OCI-LY7 (cell line): ENCODE measurements at regions not wholly inside any gene's neighbourhood (a gene's known extent, or its start where the extent isn't known, plus 50 kb on each side); places are given as distances from the start of the nearest gene placed in this dataset.

ENCODE experiments used
- BruUV-seq: library from RNA; stranded (reverse); fragments of 400-500 nt; replicated peaks from 2 replicates; lab custom pipeline; 2021; lab: Mats Ljungman, UMichigan
- CTCF ChIA-PET: fragments of 300-600 bp; sonication (Branson Sonifier 250); formaldehyde crosslinking; loops from one replicate; lab custom pipeline; 2022; ENCODE audit warnings: antibody characterized with exemption; ENCODE audit not compliant: unreplicated experiment; lab: Charles Lee
- POLR2A ChIA-PET: fragments of 300-600 bp; sonication (Branson Sonifier 250); formaldehyde crosslinking; loops from one replicate; lab custom pipeline; 2022; ENCODE audit warnings: antibody characterized with exemption; lab: Charles Lee
- DNase-seq: peaks from one replicate; pipeline ENCODE4 v3.0.0-alpha.2; 2015; ENCODE audit warnings: low spot score
- H2AFZ ChIP-seq: fragments of 200-600 bp; sonication (generic), shearing (Covaris generic); 2 replicates; pipeline ENCODE4 v1.6.1; 2014; ENCODE audit warnings: mild to moderate bottlenecking, antibody characterized with exemption, low read length, moderate library complexity
- H3K27ac ChIP-seq: fragments of 200-600 bp; sonication (generic); 2 replicates; pipeline ENCODE4 v1.5.1; 2014; ENCODE audit warnings: mixed run types, low read depth, mild to moderate bottlenecking, moderate library complexity, low read length, inconsistent platforms; ENCODE audit not compliant: poor library complexity, severe bottlenecking
- H3K36me3 ChIP-seq: fragments of 200-600 bp; sonication (generic); 2 replicates; pipeline ENCODE4 v1.6.1; 2014; ENCODE audit warnings: mild to moderate bottlenecking, antibody characterized with exemption, low read length, moderate library complexity, mixed read lengths; ENCODE audit not compliant: insufficient read depth
- H3K4me1 ChIP-seq: fragments of 200-600 bp; sonication (generic); 2 replicates; pipeline ENCODE4 v1.5.1; 2014; ENCODE audit warnings: mild to moderate bottlenecking, low read length; ENCODE audit not compliant: insufficient read depth, poor library complexity, severe bottlenecking
- H3K4me2 ChIP-seq: fragments of 200-600 bp; sonication (generic); 2 replicates; pipeline ENCODE4 v1.6.1; 2014; ENCODE audit warnings: mild to moderate bottlenecking, low read length
- H3K4me3 ChIP-seq: fragments of 200-600 bp; sonication (generic); 2 replicates; pipeline ENCODE4 v1.5.1; 2014; ENCODE audit warnings: mild to moderate bottlenecking, low read depth, low read length; ENCODE audit not compliant: poor library complexity, severe bottlenecking
- H3K79me2 ChIP-seq: fragments of 200-600 bp; sonication (generic); 2 replicates; pipeline ENCODE4 v1.6.1; 2016; ENCODE audit warnings: low read depth, mild to moderate bottlenecking, low read length, moderate library complexity, mixed read lengths; ENCODE audit not compliant: insufficient read depth
- H3K9me2 ChIP-seq: fragments of 200-600 bp; sonication (generic); 2 replicates; pipeline ENCODE4 v1.6.1; 2016; ENCODE audit warnings: mild to moderate bottlenecking, low read length, mixed read lengths; ENCODE audit not compliant: insufficient read depth
- H3K9me3 ChIP-seq: fragments of 200-600 bp; sonication (generic); 2 replicates; pipeline ENCODE4 v1.6.1; 2014; ENCODE audit warnings: mild to moderate bottlenecking, mixed run types, low read length, mixed read lengths
- H4K20me1 ChIP-seq: fragments of 200-600 bp; sonication (generic); 2 replicates; pipeline ENCODE4 v1.6.1; 2014; ENCODE audit warnings: mild to moderate bottlenecking, antibody characterized with exemption, low read length, moderate library complexity, mixed read lengths; ENCODE audit not compliant: insufficient read depth
- EZH2phosphoT487 ChIP-seq: fragments of 200-600 bp; sonication (generic); IDR thresholded peaks from 2 replicates; pipeline ENCODE4 v1.6.1; 2018; ENCODE audit warnings: low read depth, borderline replicate concordance, mild to moderate bottlenecking, mixed run types, antibody characterized with exemption, low read length, moderate library complexity, mixed read lengths
- intact Hi-C: fragments of 100-400 bp; cut with micrococcal nuclease; formaldehyde crosslinking; loops from one replicate; pipeline ENCODE4 v1.10.0; 2022; ENCODE audit not compliant: unreplicated experiment
- TF ChIP-seq, protein P1 (sequence below): fragments of 200-600 bp; sonication (generic); conservative IDR thresholded peaks from 2 replicates; pipeline ENCODE4 v1.5.1; 2014; ENCODE audit warnings: mild to moderate bottlenecking, antibody characterized with exemption, low read length, moderate library complexity, mixed read lengths

DNA sequence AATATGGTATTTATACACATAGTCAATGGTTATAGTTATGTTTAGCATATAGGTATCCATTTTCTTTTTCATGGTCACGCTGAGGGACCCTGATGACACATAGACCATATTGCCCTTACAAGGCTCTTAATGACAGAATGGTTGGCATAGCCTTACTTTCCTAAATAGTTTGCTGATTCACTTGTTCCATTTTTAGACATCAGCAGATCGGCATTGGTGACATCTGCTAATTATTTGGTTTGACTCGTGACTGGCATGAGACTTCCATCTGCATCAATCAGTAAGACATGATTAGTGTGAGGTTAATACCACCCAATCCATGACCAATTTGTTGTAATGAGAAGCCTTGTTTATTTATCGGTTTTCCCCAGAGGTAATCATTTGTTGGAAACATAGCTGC, 309.7 kb downstream of the ALDH8A1 start:
- no peak overlapping the region for H3K27ac ChIP-seq
- CTCF ChIA-PET: interaction anchor here (1.1 to 1.5 kb wide), 4 partner anchors 12 to 466 kb away, joined by 3 to 5 read pairs (median 4); no protein-coding TSS in a partner anchor
- BruUV-seq: no TSS peak
- no peaks in the 10 kb centered on the region for H3K79me2 ChIP-seq
- POLR2A ChIA-PET: interaction anchor here (0.6 to 1.1 kb wide), 3 partner anchors 12 to 158 kb away, joined by 3 to 7 read pairs (median 4); no protein-coding TSS in a partner anchor
- no peaks in the 10 kb centered on the region for H3K9me2 ChIP-seq
- TF ChIP-seq, protein P1, sequence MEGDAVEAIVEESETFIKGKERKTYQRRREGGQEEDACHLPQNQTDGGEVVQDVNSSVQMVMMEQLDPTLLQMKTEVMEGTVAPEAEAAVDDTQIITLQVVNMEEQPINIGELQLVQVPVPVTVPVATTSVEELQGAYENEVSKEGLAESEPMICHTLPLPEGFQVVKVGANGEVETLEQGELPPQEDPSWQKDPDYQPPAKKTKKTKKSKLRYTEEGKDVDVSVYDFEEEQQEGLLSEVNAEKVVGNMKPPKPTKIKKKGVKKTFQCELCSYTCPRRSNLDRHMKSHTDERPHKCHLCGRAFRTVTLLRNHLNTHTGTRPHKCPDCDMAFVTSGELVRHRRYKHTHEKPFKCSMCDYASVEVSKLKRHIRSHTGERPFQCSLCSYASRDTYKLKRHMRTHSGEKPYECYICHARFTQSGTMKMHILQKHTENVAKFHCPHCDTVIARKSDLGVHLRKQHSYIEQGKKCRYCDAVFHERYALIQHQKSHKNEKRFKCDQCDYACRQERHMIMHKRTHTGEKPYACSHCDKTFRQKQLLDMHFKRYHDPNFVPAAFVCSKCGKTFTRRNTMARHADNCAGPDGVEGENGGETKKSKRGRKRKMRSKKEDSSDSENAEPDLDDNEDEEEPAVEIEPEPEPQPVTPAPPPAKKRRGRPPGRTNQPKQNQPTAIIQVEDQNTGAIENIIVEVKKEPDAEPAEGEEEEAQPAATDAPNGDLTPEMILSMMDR: no peak
- TF ChIP-seq EZH2phosphoT487: no peak
- H3K4me3 ChIP-seq: no peak overlapping the region
- no peak overlapping the region for H3K4me2 ChIP-seq
- H3K36me3 ChIP-seq: no peaks in the 10 kb centered on the region
- peak overlapping the region; percentile 4; the same call in 1 of the 2 replicates for H2AFZ ChIP-seq
- H3K9me3 ChIP-seq: no peaks in the 10 kb centered on the region
- DNase-seq: no peak
- intact Hi-C loops: loop anchor here (1.0 to 5.0 kb wide), 2 partner anchors 242 to 297 kb away; no protein-coding TSS in a partner anchor
- H4K20me1 ChIP-seq: no peaks in the 10 kb centered on the region
- peaks cover 26% of the 10 kb centered on the region for H3K4me1 ChIP-seq

DNA sequence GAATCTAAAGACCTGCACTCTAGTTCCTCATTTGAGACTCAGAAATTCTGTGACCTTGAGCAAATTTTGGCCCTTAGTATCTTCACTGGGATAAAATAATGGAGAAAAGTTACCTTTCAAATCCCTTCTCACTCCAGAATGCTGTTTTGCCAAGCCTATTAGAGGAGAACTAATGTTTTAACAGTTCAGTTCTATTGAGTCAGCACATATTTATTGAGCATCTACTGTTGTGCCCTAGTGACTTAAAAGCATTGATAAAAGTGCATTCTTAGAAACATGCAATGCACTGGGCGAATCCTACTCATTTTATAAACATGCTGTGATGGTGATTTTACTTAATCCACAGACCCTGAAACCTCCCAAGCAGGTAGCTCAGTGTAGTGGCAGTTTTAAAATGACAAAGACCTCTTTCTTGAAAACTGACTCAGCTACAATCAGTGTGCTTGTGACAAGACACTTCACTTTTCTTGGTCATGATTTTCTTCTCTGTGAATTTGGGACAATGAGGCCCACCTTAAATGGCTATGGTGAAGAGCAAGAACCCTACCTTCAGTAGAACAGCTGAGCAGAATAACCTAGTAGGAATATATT, 312.0 kb downstream of the ALDH8A1 start:
- Histone ChIP-seq H3K9me3 (no peaks in the 10 kb centered on the region), H3K4me1 (peaks cover 26% of the 10 kb centered on the region), H3K27ac (no peak overlapping the region), H3K36me3 (no peaks in the 10 kb centered on the region), H3K4me3 (no peak overlapping the region), H4K20me1 (no peaks in the 10 kb centered on the region), H3K79me2 (no peaks in the 10 kb centered on the region), H2AFZ (no peak overlapping the region; the same call in 1 of the 2 replicates), H3K4me2 (no peak overlapping the region), H3K9me2 (no peaks in the 10 kb centered on the region)
- BruUV-seq: no TSS peak
- CTCF ChIA-PET: interaction anchor here (0.8 kb wide), 1 partner anchor 481 kb away, joined by 3 read pairs; no protein-coding TSS in a partner anchor
- POLR2A ChIA-PET: interaction anchor here (0.5 to 1.6 kb wide), 6 partner anchors 10 to 468 kb away, joined by 3 to 11 read pairs (median 4); no protein-coding TSS in a partner anchor
- no peak for DNase-seq
- intact Hi-C loops: no loop called here
- TF ChIP-seq, protein P1: no peak
- no peak for TF ChIP-seq EZH2phosphoT487

DNA sequence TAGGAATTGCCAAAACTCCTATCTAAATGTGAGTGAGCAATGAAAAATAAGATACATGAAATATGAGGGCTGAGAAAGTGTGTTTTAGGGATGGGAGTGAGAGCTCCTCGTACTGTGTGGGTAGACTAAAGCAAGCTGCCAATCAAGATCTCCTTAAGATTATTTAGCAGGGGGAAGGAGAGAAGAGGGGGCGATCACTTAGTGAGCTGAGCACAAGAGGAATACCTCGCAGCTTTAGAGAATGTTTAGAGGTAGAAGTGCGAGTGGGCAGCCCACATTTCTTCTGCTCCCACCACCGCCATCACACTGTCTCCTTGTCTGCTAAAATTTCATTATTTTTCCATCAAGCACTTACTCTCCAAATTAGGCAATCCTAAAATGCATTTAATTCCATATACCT, 312.6 kb downstream of the ALDH8A1 start:
- H3K9me2 ChIP-seq: no peaks in the 10 kb centered on the region
- no peak overlapping the region for H3K4me2 ChIP-seq
- H3K4me1 ChIP-seq: peaks cover 28% of the 10 kb centered on the region
- no TSS peak for BruUV-seq
- no peak overlapping the region; the same call in 1 of the 2 replicates for H2AFZ ChIP-seq
- intact Hi-C loops: no loop called here
- DNase-seq: no peak
- no peak overlapping the region for H3K4me3 ChIP-seq
- no peaks in the 10 kb centered on the region for H3K36me3 ChIP-seq
- CTCF ChIA-PET: no interaction called here
- TF ChIP-seq, protein P1: no peak
- TF ChIP-seq EZH2phosphoT487: no peak
- no peaks in the 10 kb centered on the region for H3K9me3 ChIP-seq
- no peaks in the 10 kb centered on the region for H4K20me1 ChIP-seq
- H3K79me2 ChIP-seq: no peaks in the 10 kb centered on the region
- no peak overlapping the region for H3K27ac ChIP-seq
- POLR2A ChIA-PET: interaction anchor here (0.7 to 0.8 kb wide), 2 partner anchors 15 to 494 kb away, joined by 3 read pairs; no protein-coding TSS in a partner anchor
